Gastroesophageal sphincter (tissue), 3 donors: ENCODE measurements at regions not wholly inside any gene's neighbourhood (a gene's known extent, or its start where the extent isn't known, plus 50 kb on each side); places are given as distances from the start of the nearest gene placed in this dataset.

ENCODE experiments used
- CTCF ChIP-seq, 4 experiments: fragments of 200-600 bp in 2 of 4; fragments of 450-650 bp in 2 of 4; sonication (generic) in 1 of 4; IDR thresholded peaks; one replicate each; pipeline ENCODE4 v1.5.1; 2017 to 2019; ENCODE audit warnings: antibody characterized with exemption in 4 of 4, mild to moderate bottlenecking in 2 of 4, moderate library complexity in 2 of 4
- EP300 ChIP-seq: sonication (generic); formaldehyde crosslinking; IDR thresholded peaks from one replicate; pipeline ENCODE4 v1.6.1; 2017; ENCODE audit warnings: antibody characterized with exemption, mild to moderate bottlenecking
- POLR2A ChIP-seq, 2 donors: fragments of 450-650 bp; IDR thresholded peaks; one replicate each; pipeline ENCODE4 v1.6.1; 2017; ENCODE audit warnings: antibody characterized with exemption in 2 of 2, mild to moderate bottlenecking in 2 of 2, moderate library complexity in 1 of 2
- POLR2AphosphoS5 ChIP-seq: sonication (generic); formaldehyde crosslinking; IDR thresholded peaks from one replicate; pipeline ENCODE4 v1.6.1; 2017; ENCODE audit warnings: antibody characterized with exemption

GRCh38 chr4:114229706-114230105 is 250.3 kb upstream of the ARSJ start:
- TF ChIP-seq CTCF (IDR thresholded peaks at IDR 0.05), result no peak
- no peak for TF ChIP-seq EP300
- TF ChIP-seq POLR2A (IDR thresholded peaks at IDR 0.05), result no peak
- TF ChIP-seq POLR2AphosphoS5, result no peak
